NCI-H2227 (cell line): ENCODE measurements at regions not wholly inside any gene's neighbourhood (a gene's known extent, or its start where the extent isn't known, plus 50 kb on each side); places are given as distances from the start of the nearest gene placed in this dataset.

ENCODE experiments used
- DNase-seq: peaks from one replicate; lab custom pipeline; 2025; ENCODE audit not compliant: unreplicated experiment; lab: John Stamatoyannopoulos, UW

- DNase-seq, result no peak
Observed at GRCh38 chr7:45446195-45446944, 127.8 kb upstream of the ADCY1 start.

GRCh38 chr7:45447296-45447695, 126.9 kb upstream of the ADCY1 start:
- DNase-seq, result no peak

GRCh38 chr7:45450571-45451204, 123.5 kb upstream of the ADCY1 start:
- DNase-seq, result no peak

- DNase-seq, result no peak
Observed at GRCh38 chr7:45451342-45452035, 122.7 kb upstream of the ADCY1 start.

- no peak for DNase-seq
Observed at GRCh38 chr7:45454771-45455170, 119.4 kb upstream of the ADCY1 start.

- DNase-seq, result no peak
Observed at GRCh38 chr7:45455662-45456061, 118.5 kb upstream of the ADCY1 start.

GRCh38 chr7:45456105-45456504, 118.1 kb upstream of the ADCY1 start:
- DNase-seq, result no peak

GRCh38 chr7:45456747-45457524, 117.2 kb upstream of the ADCY1 start:
- no peak for DNase-seq

GRCh38 chr7:45457591-45457990, 116.6 kb upstream of the ADCY1 start:
- DNase-seq, result no peak

GRCh38 chr7:45459476-45459875, 114.7 kb upstream of the ADCY1 start:
- no peak for DNase-seq

- no peak for DNase-seq
Observed at GRCh38 chr7:45460379-45460778, 113.8 kb upstream of the ADCY1 start.

- no peak for DNase-seq
Observed at GRCh38 chr7:45461026-45461425, 113.1 kb upstream of the ADCY1 start.

- DNase-seq, result no peak
Observed at GRCh38 chr7:45469103-45469502, 105.1 kb upstream of the ADCY1 start.

- DNase-seq, result no peak
Observed at GRCh38 chr7:45470031-45470430, 104.1 kb upstream of the ADCY1 start.

GRCh38 chr7:45479781-45480180, 94.4 kb upstream of the ADCY1 start:
- DNase-seq, result no peak

- DNase-seq, result no peak
Observed at GRCh38 chr7:45482451-45482850, 91.7 kb upstream of the ADCY1 start.

GRCh38 chr7:45484094-45484493, 90.1 kb upstream of the ADCY1 start:
- no peak for DNase-seq

GRCh38 chr7:45486575-45486974, 87.6 kb upstream of the ADCY1 start:
- DNase-seq, result no peak

- no peak for DNase-seq
Observed at GRCh38 chr7:45494885-45495284, 79.3 kb upstream of the ADCY1 start.

GRCh38 chr7:45495618-45496017, 78.5 kb upstream of the ADCY1 start:
- no peak for DNase-seq

- no peak for DNase-seq
Observed at GRCh38 chr7:45500257-45500656, 73.9 kb upstream of the ADCY1 start.
